Stomach smooth muscle (tissue), 2 donors: ENCODE measurements at regions not wholly inside any gene's neighbourhood (a gene's known extent, or its start where the extent isn't known, plus 50 kb on each side); places are given as distances from the start of the nearest gene placed in this dataset.
"Not testable (repeated sequence)": the region's sequence is repeated elsewhere in the genome, so short reads cannot be mapped to it uniquely, and the experiment has no call there.

ENCODE experiments used
- H3K27ac ChIP-seq: one replicate; pipeline ENCODE4 v1.7.0; 2013; ENCODE audit warnings: mild to moderate bottlenecking, low read length, inconsistent platforms
- H3K27me3 ChIP-seq, 2 donors: one replicate each; pipeline ENCODE4 v1.7.0; 2013; ENCODE audit warnings: low read length in 2 of 2; ENCODE audit not compliant: insufficient read depth in 2 of 2, control insufficient read depth in 1 of 2
- H3K36me3 ChIP-seq, 2 donors: one replicate each; pipeline ENCODE4 v1.7.0; 2013; ENCODE audit warnings: low read length in 2 of 2; ENCODE audit not compliant: control insufficient read depth in 2 of 2, insufficient read depth in 2 of 2
- H3K4me1 ChIP-seq: one replicate; pipeline ENCODE4 v1.7.0; 2013; ENCODE audit warnings: low read length; ENCODE audit not compliant: control insufficient read depth, insufficient read depth
- H3K4me3 ChIP-seq, 2 donors: one replicate each; pipeline ENCODE4 v1.7.0; 2013; ENCODE audit warnings: low read length in 2 of 2
- H3K9ac ChIP-seq, 2 donors: one replicate each; pipeline ENCODE4 v1.7.0; 2013; ENCODE audit warnings: low read length in 2 of 2, mild to moderate bottlenecking in 1 of 2
- H3K9me3 ChIP-seq, 2 donors: one replicate each; pipeline ENCODE4 v1.7.0; 2013; ENCODE audit warnings: low read length in 2 of 2; ENCODE audit not compliant: control insufficient read depth in 2 of 2
- donor health status: healthy.
- donor health status: Pancreatic carcinoma.

DNA sequence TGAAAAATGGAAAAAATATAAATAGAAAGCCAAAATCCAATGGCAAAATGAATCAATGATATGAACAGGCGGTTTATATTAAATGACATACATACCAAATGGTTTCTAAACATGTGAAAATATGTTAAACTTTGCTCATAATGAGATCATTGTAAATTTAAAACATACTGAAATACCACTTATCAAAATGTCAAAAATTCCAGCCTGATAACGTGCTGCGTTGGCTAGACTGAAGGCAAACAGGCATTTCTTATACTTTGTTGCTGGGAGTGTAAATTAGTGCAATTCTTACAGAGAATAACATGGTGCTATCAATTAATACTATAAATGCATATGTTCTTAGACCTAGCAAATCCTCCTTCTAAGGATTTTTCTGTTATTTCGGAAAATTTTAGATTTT lies 225.8 kb upstream of the FAM3C start:
- no peak overlapping the region for H3K27ac ChIP-seq
- no peak overlapping the region for H3K9ac ChIP-seq
- no peaks in the 10 kb centered on the region for H3K36me3 ChIP-seq
- no peaks in the 10 kb centered on the region for H3K4me1 ChIP-seq
- no peaks in the 10 kb centered on the region for H3K27me3 ChIP-seq
- H3K4me3 ChIP-seq, result no peak overlapping the region
- no peaks in the 10 kb centered on the region for H3K9me3 ChIP-seq

DNA sequence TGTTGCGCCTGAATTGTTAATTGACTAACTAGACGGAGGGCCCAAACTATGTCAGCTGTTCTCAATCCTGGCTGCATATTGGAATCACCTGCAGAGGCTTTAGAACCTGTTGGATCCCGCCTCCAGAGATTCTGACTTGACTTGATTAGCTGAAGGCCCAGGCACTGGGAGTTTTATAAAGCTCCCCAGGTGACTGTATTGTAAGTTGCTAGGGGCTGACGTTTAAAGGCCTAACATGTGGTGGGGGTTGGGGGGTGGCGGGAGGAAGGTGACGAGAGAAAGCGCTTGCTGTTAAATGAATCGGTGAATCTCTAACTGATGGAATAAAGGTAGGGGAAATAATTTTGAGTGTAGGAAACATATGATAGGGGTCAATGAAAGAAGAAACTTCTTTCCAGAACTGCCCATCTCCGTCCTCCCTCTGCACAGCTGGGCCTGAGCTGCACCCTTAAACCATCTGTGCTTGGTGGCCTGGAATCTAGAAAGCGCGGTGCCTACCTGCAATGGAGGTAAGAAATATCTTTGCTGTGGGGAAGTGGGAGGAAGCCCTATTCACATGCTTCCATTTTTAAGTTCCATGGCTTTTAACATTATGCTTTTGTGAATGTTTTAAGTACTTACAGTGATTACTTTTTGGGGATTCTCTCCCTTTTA lies 225.0 kb upstream of the FAM3C start:
- Histone ChIP-seq H3K4me1 (no peaks in the 10 kb centered on the region), H3K27me3 (no peaks in the 10 kb centered on the region), H3K9ac (no peak overlapping the region), H3K27ac (no peak overlapping the region), H3K36me3 (no peaks in the 10 kb centered on the region), H3K9me3 (no peaks in the 10 kb centered on the region), H3K4me3 (no peak overlapping the region)

DNA sequence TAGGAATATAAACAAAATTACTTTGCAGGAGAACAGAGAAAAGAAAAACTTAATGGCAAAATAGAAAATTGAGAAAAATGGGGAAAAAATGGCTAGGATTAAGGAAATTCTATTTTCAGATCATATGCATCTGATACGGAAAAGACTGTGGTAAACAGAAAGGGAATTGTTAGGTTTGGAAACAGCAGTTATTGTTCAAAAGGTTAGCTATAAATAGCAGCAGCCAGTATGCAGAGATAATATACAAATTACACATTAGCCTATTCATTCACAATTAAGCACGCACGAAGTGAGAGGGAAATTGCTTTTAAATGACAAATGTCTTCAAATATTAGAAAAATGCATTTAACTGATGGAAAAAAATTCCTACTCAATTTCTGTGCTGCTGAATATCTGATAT lies 224.1 kb upstream of the FAM3C start:
- Histone ChIP-seq H3K9ac (no peak overlapping the region), H3K27ac (no peak overlapping the region), H3K27me3 (no peaks in the 10 kb centered on the region), H3K36me3 (no peaks in the 10 kb centered on the region), H3K9me3 (no peaks in the 10 kb centered on the region), H3K4me3 (no peak overlapping the region), H3K4me1 (no peaks in the 10 kb centered on the region)

DNA sequence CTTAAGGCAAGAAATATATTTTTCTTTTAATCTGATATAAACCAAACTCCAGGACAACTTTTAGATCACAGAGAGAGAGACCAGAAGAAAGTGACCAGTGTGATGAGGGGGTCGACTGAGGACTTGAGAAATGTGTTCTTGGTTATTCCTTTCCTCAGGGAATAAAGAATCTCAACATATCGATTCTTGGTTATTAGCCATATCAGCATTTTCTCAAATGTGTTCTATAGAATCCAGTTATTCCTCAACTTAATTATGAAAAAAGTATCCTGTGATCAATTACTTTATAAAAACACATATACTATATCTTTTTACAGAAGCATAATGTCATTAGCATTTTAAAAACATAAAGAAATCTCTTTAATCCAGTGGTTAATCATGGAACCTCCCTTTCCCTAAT lies 222.1 kb upstream of the FAM3C start:
- H3K36me3 ChIP-seq, result no peaks in the 10 kb centered on the region
- no peak overlapping the region for H3K4me3 ChIP-seq

DNA sequence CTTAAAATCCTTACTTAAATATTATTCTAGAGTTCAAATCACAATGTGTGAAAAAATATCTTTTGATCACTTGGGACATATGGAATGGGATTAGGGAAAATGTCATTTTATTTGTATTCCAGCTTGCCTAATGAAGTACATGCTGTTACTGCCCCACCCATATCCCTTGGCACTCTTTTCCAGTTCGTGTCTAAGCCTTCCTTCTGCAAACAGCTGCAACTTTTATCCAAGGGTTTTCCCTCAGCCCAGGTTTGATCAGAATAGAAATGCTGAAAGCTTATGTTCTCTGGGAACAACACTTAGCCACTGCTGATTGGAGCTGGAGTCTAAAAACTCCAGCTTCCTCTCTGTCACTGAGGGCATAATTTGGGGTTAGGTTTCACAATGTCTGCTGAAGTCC lies 214.1 kb upstream of the FAM3C start:
- Histone ChIP-seq H3K4me1 (no peaks in the 10 kb centered on the region), H3K27me3 (no peaks in the 10 kb centered on the region), H3K4me3 (no peak overlapping the region), H3K9ac (no peak overlapping the region), H3K36me3 (no peaks in the 10 kb centered on the region), H3K27ac (no peak overlapping the region), H3K9me3 (no peaks in the 10 kb centered on the region)

More for the DNA sequence above, 222.1 kb upstream of the FAM3C start:
- H3K27me3 ChIP-seq, result no peaks in the 10 kb centered on the region
- no peaks in the 10 kb centered on the region for H3K4me1 ChIP-seq
- no peaks in the 10 kb centered on the region for H3K9me3 ChIP-seq
- H3K27ac ChIP-seq, result no peak overlapping the region
- no peak overlapping the region for H3K9ac ChIP-seq

DNA sequence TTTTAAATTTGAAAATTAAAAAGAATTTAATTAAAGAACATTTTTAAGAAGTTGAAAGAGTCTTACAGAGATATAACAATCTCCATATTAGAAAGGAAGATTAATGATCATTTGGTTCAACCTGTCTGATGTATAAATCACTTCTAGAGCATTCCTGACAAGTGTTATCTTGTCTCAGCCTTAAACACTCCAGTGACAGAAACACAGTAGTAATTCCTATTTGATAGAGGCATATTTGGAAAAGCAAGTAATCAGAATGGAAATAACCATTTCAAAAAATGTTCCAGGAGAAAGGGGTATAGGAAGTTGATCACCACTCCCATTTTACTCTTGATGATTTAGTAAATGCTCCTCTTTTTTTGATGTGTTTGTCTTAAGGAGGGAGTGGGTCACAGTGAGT lies 213.1 kb upstream of the FAM3C start:
- Histone ChIP-seq H3K27me3 (no peaks in the 10 kb centered on the region), H3K9me3 (no peaks in the 10 kb centered on the region), H3K4me3 (no peak overlapping the region), H3K27ac (no peak overlapping the region), H3K4me1 (no peaks in the 10 kb centered on the region), H3K9ac (no peak overlapping the region), H3K36me3 (no peaks in the 10 kb centered on the region)

DNA sequence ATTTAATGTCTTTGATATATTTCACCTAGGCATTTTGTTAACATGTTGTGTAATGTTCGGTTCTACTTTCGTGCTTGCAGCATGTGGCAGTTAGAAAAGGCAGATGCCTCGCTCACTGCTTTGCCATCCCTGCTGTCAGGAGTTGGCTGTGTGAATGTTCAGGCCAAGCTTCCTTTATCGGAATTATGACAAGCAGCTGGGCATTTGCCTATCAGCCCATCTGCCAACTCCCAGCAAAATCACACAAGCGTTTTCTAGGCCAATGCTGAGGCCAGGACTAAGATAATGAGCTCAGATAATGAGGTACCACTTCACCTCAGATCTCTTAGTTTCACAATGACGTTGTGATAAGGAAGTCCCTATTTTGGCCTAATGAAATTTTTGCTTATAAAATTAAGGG lies 212.7 kb upstream of the FAM3C start:
- H3K4me1 ChIP-seq, result no peaks in the 10 kb centered on the region
- H3K27me3 ChIP-seq, result no peaks in the 10 kb centered on the region
- no peak overlapping the region for H3K27ac ChIP-seq
- H3K9me3 ChIP-seq, result no peaks in the 10 kb centered on the region
- H3K36me3 ChIP-seq, result no peaks in the 10 kb centered on the region
- H3K9ac ChIP-seq, result no peak overlapping the region
- H3K4me3 ChIP-seq, result no peak overlapping the region

DNA sequence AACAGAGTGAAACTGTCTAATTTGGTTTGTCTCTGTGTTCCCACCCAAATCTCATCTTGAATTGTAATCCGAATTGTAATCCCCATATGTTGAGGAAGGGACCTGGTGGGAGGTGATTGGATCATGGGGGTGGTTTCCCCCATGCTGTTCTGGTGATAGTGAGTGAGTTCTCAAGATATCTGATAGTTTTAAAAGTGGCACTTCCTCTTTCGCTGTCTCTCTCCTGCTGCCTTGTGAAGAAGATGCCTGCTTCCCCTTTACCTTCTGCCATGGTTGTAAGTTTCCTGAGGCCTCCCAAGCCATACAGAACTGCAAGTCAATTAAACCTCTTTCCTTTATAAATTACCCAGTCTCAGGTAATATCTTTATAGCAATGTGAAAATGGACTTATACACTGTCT lies 212.1 kb upstream of the FAM3C start:
- not testable (repeated sequence) for H3K4me3 ChIP-seq, H3K36me3 ChIP-seq, H3K4me1 ChIP-seq, H3K27ac ChIP-seq, H3K27me3 ChIP-seq, H3K9ac ChIP-seq, H3K9me3 ChIP-seq

DNA sequence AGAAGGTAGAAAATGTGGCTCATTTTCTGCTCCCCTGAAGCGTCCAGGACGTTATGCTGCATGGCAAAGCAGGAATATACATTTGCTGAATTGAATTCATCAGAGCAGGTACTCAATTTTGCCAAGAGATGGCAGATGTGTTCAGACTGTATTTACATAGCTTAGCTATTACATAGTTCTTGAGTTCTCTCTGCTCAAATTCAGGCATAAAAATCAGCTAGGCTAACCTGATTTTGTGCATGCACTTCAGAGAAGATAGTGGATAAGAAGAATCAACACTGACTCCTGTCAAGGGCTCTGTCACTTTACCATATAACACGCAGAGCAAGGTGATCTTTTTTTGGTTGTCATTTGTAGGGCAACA lies 209.2 kb upstream of the FAM3C start:
- H3K9ac ChIP-seq, result no peak overlapping the region
- H3K27me3 ChIP-seq, result no peaks in the 10 kb centered on the region
- H3K9me3 ChIP-seq, result no peaks in the 10 kb centered on the region
- no peaks in the 10 kb centered on the region for H3K36me3 ChIP-seq
- no peak overlapping the region for H3K4me3 ChIP-seq
- H3K27ac ChIP-seq, result no peak overlapping the region
- H3K4me1 ChIP-seq, result no peaks in the 10 kb centered on the region

DNA sequence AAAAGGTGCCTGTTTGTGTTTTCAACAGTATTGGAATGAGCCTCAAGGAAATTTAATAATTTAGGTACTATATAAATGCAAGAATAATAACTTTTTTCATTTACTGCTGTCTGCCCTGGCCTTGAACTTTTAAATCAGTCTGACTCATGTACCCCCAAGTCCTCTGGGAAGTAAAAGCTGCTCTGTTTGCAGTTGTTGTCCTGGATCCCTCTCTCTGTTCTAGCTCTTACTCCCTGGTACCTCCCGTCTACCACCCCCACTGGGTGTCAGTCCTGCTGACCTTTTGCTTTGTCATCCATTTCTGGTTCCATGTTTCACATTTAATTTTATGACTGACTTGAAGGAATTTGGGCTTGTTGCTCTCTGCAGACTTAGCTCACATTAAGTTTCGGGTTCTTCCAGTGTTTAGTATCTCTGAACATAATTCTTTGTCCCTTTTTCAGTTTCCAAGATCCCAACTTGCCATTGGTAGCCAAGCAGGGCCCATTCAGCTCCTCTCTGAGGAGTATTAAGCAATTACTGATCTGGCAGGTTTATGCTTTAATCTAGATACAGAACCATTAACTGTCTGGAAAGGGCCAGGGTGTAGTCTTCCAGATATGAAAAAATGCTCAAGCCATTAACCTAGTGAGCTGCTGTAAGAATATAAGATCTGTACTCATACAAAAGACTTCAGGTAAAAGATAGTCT lies 208.7 kb upstream of the FAM3C start:
- Histone ChIP-seq H3K27ac (no peak overlapping the region), H3K4me3 (no peak overlapping the region), H3K9ac (no peak overlapping the region), H3K4me1 (no peaks in the 10 kb centered on the region), H3K36me3 (no peaks in the 10 kb centered on the region), H3K9me3 (no peaks in the 10 kb centered on the region), H3K27me3 (no peaks in the 10 kb centered on the region)

DNA sequence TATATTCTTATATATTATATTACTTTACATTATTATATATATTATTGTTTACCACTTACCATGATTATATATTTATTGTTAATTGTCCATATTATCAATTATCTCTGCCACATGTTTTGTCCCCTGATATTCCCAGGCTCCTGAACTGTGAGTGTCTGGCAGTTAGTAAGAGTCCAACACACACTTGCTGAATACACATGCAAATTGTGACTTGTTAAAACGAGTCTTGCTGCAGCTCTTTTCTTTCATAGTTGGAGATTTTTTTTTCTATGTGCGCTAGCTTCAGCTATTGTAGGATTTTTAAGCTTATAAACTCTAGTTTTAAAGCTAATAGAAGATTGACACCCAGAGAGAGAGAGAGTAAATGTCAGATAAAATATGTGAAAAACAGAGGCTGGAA lies 207.8 kb upstream of the FAM3C start:
- H3K27me3 ChIP-seq, result no peaks in the 10 kb centered on the region
- H3K4me1 ChIP-seq, result no peaks in the 10 kb centered on the region
- H3K9ac ChIP-seq, result no peak overlapping the region
- no peaks in the 10 kb centered on the region for H3K9me3 ChIP-seq
- no peaks in the 10 kb centered on the region for H3K36me3 ChIP-seq
- H3K4me3 ChIP-seq, result no peak overlapping the region
- H3K27ac ChIP-seq, result no peak overlapping the region
